Right lobe of liver (tissue), 4 donors: ENCODE measurements at regions not wholly inside any gene's neighbourhood (a gene's known extent, or its start where the extent isn't known, plus 50 kb on each side); places are given as distances from the start of the nearest gene placed in this dataset.

ENCODE experiments used
- POLR2A ChIP-seq: fragments of 450-650 bp; IDR thresholded peaks from one replicate; pipeline ENCODE4 v1.6.1; 2017; ENCODE audit warnings: antibody characterized with exemption, mild to moderate bottlenecking
- TF ChIP-seq, protein P1 (sequence below), 4 donors: fragments of 200-600 bp in 3 of 4; fragments of 450-650 bp in 1 of 4; IDR thresholded peaks; one replicate each; pipeline versions ENCODE4 v1.5.1 to v1.8.0; 2016 to 2022; ENCODE audit warnings: antibody characterized with exemption in 4 of 4, mild to moderate bottlenecking in 2 of 4
- donor health status: DM: no; HTN: no; CAD: no.
- donor health status: DM: no; HTN: no; CAD: no.
- donor health status: DM: no; HTN: yes; CAD: no.

GRCh38 chr6:71083308-71083820 lies 126.5 kb upstream of the B3GAT2 start:
- TF ChIP-seq POLR2A = no peak
- TF ChIP-seq, protein P1, sequence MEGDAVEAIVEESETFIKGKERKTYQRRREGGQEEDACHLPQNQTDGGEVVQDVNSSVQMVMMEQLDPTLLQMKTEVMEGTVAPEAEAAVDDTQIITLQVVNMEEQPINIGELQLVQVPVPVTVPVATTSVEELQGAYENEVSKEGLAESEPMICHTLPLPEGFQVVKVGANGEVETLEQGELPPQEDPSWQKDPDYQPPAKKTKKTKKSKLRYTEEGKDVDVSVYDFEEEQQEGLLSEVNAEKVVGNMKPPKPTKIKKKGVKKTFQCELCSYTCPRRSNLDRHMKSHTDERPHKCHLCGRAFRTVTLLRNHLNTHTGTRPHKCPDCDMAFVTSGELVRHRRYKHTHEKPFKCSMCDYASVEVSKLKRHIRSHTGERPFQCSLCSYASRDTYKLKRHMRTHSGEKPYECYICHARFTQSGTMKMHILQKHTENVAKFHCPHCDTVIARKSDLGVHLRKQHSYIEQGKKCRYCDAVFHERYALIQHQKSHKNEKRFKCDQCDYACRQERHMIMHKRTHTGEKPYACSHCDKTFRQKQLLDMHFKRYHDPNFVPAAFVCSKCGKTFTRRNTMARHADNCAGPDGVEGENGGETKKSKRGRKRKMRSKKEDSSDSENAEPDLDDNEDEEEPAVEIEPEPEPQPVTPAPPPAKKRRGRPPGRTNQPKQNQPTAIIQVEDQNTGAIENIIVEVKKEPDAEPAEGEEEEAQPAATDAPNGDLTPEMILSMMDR (IDR thresholded peaks at IDR 0.05) = no peak
